ENCODE measurements at regions not wholly inside any gene's neighbourhood (a gene's known extent, or its start where the extent isn't known, plus 50 kb on each side); places are given as distances from the start of the nearest gene placed in this dataset.

- DNase-seq: no peak
- no peak overlapping the region for H3K27ac ChIP-seq
- H3K4me3 ChIP-seq: no peak overlapping the region
- TF ChIP-seq POLR2AphosphoS5 (IDR thresholded peaks at IDR 0.05): no peak
- no peak for TF ChIP-seq POLR2A (IDR thresholded peaks at IDR 0.05)
- no peak for TF ChIP-seq CTCF (IDR thresholded peaks at IDR 0.05 in 8 of 11, conservative IDR thresholded peaks at IDR 0.05 in 3 of 11)
- no peaks in the 10 kb centered on the region for H3K4me1 ChIP-seq
- 69 to 84% (median 83%) methylated on average over 12 to 20 of the region's 20 CpGs for WGBS, 5 donors
- H3K27me3 ChIP-seq (replicated peaks in 1 of 7): peaks cover 0 to 5% (median 0%) of the 10 kb centered on the region in 7 donors
- intact Hi-C loops (cut with DNase I; ENCODE audit: low total_unique reads): no loop called here
- H3K9me3 ChIP-seq: no peaks in the 10 kb centered on the region
- no peaks in the 10 kb centered on the region for H3K36me3 ChIP-seq
These were observed 1208.0 kb downstream of the BRD1 start for GRCh38 chr22:48619721-48620120.

GRCh38 chr22:48618326-48618725, 1209.3 kb downstream of the BRD1 start:
- Histone ChIP-seq H3K4me3 (no peak overlapping the region), H3K4me1 (no peaks in the 10 kb centered on the region), H3K27me3 (replicated peaks in 1 of 7) (peaks cover 0 to 5% (median 0%) of the 10 kb centered on the region in 7 donors), H3K36me3 (no peaks in the 10 kb centered on the region), H3K27ac (no peak overlapping the region), H3K9me3 (no peaks in the 10 kb centered on the region)
- no peak for TF ChIP-seq POLR2A (IDR thresholded peaks at IDR 0.05)
- no peak for TF ChIP-seq CTCF (IDR thresholded peaks at IDR 0.05 in 8 of 11, conservative IDR thresholded peaks at IDR 0.05 in 3 of 11)
- no peak for TF ChIP-seq POLR2AphosphoS5 (IDR thresholded peaks at IDR 0.05)
- no peak for DNase-seq
- WGBS, 5 donors: 90 to 94% (median 93%) methylated on average over 18 of the region's 18 CpGs
- intact Hi-C loops (cut with DNase I; ENCODE audit: low total_unique reads): no loop called here

GRCh38 chr22:48616656-48617055, 1211.0 kb downstream of the BRD1 start:
- Histone ChIP-seq H3K4me3 (no peak overlapping the region), H3K4me1 (no peaks in the 10 kb centered on the region), H3K27ac (no peak overlapping the region), H3K9me3 (peaks cover 0 to 5% (median 0%) of the 10 kb centered on the region in 8 donors), H3K27me3 (replicated peaks in 1 of 7) (peaks cover 0 to 5% (median 0%) of the 10 kb centered on the region in 7 donors), H3K36me3 (no peaks in the 10 kb centered on the region)
- intact Hi-C loops (cut with DNase I; ENCODE audit: low total_unique reads): no loop called here
- 83 to 93% (median 88%) methylated on average over 4 to 13 of the region's 13 CpGs for WGBS, 5 donors
- no peak for TF ChIP-seq CTCF (IDR thresholded peaks at IDR 0.05 in 8 of 11, conservative IDR thresholded peaks at IDR 0.05 in 3 of 11)
- TF ChIP-seq POLR2AphosphoS5 (IDR thresholded peaks at IDR 0.05): no peak
- no peak for TF ChIP-seq POLR2A (IDR thresholded peaks at IDR 0.05)
- DNase-seq: no peak

- intact Hi-C loops (cut with DNase I; ENCODE audit: low total_unique reads): no loop called here
- no peak overlapping the region for H3K4me3 ChIP-seq
- H3K9me3 ChIP-seq: peaks cover 0 to 17% (median 2%) of the 10 kb centered on the region in 8 donors
- TF ChIP-seq POLR2A (IDR thresholded peaks at IDR 0.05): no peak
- no peak for TF ChIP-seq POLR2AphosphoS5 (IDR thresholded peaks at IDR 0.05)
- no peak for TF ChIP-seq CTCF (IDR thresholded peaks at IDR 0.05 in 8 of 11, conservative IDR thresholded peaks at IDR 0.05 in 3 of 11)
- H3K27ac ChIP-seq: no peak overlapping the region
- H3K4me1 ChIP-seq: no peaks in the 10 kb centered on the region
- no peak for DNase-seq
- no peaks in the 10 kb centered on the region for H3K36me3 ChIP-seq
- WGBS, 5 donors: 76 to 85% (median 82%) methylated on average over 21 to 22 of the region's 22 CpGs
- H3K27me3 ChIP-seq (replicated peaks in 1 of 7): no peaks in the 10 kb centered on the region
These were observed 1212.3 kb downstream of the BRD1 start for GRCh38 chr22:48615171-48616008.

Measured in spleen (tissue), 11 donors.